ENCODE measurements at regions not wholly inside any gene's neighbourhood (a gene's known extent, or its start where the extent isn't known, plus 50 kb on each side); places are given as distances from the start of the nearest gene placed in this dataset.
"Not testable (repeated sequence)": the region's sequence is repeated elsewhere in the genome, so short reads cannot be mapped to it uniquely, and the experiment has no call there.

DNA sequence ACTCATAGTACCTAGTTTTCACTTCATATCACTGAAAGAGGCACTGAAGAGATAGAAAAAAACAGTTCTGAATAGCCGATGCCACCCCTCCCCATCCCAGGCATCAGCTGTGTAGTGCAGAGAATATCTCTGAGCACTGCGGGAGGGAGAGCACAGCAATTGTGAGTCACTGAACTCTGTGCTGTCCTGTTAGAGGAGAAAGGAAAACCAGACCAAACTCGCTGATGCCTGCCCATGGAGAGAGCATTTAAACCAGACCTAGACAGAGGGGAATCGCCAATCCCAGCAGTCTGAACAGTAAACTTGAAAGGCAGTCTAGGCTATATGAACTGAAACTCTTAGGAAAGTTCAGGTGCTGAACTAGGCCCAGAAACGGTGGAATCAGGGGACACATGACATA lies 120.1 kb upstream of the SLC30A5 start:
- DNase-seq (ENCODE audit: low spot score) = no peak

DNA sequence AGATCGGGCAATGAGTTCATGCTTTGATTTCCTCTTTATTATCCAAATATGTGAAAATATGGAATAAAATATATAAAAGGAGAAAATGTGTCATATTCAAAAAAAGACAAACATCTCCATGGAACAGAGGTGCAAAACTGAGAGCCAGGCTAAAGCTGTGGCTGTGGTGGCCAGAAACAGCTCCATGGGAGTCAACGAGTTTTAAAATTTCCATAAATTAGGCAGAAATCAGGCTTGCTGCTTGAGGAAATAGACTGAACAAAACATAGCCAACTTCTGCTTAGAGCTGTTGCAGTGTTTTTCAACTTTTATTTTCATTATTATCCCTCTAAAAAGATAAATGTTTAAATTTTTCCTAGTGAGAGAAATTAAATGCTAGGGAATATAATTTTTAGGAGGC lies 110.8 kb upstream of the SLC30A5 start:
- DNase-seq (ENCODE audit: low spot score) = no peak

DNA sequence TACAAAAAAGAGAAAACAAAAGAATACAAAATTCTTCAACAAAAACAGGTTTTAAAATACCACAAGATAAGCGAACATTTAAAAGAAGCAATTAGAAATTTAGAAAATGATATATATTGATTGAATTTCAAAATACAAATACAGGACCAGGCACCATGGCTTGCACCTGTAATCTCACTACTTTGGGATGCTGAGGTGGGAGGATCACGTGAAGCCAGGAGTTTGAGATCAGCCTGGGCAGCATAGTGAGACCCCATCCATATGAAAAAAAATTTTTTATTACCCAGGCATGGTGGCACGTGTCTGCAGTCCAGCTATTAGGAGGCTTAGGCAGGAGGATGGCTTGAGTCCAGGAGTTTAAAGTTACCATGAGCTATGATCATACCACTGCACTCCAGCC lies 109.9 kb upstream of the SLC30A5 start:
- no peak for DNase-seq (ENCODE audit: low spot score)

DNA sequence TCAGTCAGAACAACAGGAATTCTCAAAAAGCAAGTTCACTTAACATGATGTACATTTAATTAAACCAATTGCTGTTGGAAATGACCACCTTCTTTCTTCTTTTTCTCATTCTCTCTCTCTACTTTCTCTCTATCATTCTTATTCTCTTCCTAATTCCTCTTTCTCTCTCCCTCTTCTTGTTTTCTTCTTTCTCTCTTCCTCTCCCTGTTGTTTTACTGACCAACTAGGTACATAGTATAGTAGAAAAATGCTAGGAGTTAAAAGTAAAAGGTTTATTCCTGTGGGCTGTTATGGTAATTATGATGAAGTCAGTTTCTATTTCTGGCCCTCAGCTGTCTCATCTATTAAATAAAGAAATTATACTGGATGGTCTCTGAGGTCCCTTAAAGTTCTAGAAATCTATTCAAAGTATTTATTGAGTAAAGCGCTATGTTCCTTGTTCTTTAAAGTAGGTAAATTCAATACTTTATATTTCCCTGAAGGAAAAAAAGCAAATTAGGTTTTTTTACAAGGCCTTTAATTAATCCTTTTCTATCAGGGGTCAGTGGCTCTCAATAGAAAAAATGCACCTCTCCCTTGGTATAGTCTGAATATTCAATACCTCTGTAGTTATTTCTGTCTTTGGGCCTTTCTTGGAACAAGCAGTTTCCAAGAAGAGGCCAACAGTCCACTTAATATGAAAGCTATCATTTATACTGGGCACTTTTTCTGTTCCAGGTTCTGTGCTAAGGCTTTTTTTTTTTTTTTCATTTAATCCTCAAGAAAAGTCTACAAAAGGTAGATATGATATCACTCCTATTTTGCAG lies 102.3 kb upstream of the SLC30A5 start:
- no peak for DNase-seq (ENCODE audit: low spot score)

DNA sequence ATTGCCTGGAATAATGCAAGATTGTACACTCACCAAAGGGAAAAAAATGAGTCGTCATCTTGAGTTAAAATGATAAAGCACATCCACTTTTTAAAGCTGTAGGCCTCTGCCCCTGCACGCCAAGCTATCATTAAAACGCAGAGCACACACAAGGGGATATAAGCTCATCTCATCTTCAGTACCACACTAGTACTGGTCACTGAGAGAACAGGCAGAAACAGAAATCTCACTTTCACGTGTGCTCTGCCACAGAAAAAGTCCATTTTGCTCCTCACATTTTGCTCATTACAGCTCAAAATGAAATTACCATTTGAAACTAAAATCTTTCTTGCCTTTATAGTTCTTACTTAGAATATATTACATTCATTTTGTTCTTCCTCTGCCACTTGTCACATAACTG lies 99.2 kb upstream of the SLC30A5 start:
- DNase-seq (ENCODE audit: low spot score) = peak; percentile 64

DNA sequence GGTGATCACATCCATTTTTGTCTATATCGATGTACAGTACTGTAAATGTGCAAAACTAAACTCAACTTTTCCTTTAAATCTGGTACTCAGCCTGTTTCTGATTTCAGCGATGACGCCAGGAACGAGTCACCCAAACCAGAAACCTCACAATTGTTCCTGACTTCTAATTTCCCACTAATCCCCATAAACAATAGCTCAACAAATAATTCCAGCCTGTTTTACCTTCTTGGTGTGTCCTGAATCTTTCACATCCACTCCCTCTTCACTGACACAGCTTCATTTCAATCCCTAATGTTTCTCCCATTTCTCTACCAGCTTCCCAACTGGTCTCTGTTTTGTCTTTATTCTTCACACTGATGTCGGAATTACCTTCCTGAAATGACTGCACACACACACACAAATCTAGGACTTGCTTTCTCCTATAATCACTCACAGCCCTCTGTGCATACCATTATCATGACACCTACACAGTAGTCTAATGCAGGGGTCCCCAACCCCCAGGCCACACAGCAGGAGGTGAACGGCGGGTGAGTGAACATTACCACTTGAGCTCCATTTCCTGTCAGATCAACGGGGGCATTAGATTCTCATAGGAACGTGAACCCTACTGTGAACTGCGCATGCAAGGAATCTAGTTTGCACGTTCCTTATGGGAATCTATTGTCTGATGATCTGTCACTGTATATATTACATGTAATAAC lies 97.8 kb upstream of the SLC30A5 start:
- no peak for DNase-seq (ENCODE audit: low spot score)

DNA sequence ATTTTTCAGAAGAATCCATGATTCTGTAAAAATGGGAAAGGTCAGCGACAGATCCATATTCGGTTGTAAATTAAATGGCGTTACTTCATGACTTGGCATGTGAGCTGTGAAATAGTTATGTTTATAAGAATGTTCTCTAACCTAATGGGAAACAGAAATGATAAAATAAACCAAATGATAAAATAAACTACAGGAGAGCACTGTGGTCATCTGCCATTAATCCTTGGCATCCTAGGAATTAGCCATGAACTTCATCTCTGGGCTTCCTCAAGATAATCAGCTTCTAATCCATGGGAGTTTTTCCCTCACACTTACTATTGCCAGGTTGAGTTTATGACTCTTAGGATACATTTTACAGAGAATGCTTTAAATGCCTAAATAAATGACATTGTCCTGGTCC lies 94.6 kb upstream of the SLC30A5 start:
- no peak for DNase-seq (ENCODE audit: low spot score)

DNA sequence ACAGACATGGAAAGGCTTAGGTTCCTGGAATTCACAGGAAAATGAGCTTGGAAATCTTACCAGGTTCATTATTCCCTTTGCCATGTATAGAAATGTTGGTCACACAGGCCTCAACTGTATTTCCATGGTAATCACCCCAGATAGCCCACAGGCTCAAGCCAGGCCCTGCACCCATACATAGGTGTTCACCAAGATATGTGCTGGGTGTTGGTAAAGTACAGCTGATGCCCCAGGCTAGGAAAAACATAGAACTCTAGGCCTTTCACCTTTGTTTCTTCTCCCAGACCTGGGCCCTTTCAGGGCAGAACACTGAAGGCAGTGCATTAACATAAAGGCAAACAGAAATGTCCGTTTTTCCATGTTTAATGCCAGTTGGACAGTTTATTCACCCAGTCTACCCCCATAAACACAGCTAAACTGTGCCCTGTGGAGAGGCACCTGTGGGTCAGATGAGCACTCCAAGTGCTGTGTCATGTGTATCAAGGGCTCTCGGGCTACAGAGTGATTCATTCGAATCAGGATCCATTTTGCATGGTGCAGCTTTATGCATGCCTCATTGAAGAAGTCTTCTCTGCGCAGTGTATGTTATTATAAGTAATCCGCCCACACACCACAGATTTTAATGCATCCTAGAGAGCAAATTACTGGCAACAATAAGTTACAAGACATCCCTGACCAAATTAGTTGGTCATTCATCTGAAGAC lies 93.4 kb upstream of the SLC30A5 start:
- DNase-seq (ENCODE audit: low spot score) = no peak

DNA sequence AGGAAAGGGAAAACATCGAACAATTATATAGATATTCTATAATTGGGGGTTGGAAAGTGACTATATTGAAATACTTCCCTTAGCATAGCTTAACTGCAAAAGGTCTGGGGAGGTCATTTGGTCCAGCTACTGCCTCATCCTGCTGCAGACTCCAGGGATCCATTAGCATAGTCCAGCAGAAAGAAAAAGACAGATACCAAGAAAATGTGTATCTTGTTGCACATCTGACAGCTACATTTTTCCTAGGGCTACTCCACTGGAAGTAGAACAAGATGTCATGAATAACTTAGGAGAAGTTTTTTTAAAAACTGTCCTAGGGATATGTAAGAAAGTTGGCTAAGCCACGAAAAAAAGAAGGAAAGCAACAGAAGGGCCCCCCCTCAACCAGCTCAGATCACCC lies 92.9 kb upstream of the SLC30A5 start:
- no peak for DNase-seq (ENCODE audit: low spot score)

DNA sequence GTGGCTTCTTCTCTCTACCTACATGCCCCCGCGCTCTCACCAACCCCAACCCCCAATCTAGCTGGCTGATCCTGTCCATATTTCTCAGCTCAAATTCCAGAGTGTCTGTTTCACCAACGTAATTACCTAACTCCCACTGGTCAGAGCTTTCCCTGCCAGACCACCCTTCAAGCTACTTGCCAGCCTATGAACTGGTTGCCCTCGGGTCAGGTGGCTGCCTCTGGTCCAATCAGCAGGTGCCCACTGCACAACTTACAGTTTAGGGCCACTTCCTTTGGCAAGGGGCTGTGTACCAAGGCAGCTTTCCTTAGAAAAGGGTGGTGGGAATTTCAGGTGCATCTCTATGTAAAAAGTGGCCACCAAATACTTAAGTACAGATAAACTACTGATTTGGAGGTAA lies 92.2 kb upstream of the SLC30A5 start:
- no peak for DNase-seq (ENCODE audit: low spot score)

DNA sequence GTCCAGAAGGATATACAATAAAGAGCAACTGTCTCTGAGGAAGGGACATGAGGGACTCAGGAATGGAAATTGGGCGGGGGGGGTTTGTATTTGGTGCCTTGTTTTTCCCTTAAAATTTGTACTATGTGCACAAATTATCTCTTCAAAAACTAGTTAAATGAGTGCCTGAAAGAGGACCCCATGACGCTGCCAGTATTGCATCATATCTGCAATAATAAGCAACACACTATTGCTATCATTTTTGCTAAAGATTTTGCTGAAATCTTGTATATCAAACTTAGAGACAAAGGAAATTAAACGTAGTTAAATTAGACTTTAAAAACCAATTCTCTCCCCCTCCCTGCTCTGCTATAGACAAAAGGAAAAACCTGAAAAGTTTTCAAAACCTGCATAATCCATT lies 89.7 kb upstream of the SLC30A5 start:
- DNase-seq (ENCODE audit: low spot score) = no peak

DNA sequence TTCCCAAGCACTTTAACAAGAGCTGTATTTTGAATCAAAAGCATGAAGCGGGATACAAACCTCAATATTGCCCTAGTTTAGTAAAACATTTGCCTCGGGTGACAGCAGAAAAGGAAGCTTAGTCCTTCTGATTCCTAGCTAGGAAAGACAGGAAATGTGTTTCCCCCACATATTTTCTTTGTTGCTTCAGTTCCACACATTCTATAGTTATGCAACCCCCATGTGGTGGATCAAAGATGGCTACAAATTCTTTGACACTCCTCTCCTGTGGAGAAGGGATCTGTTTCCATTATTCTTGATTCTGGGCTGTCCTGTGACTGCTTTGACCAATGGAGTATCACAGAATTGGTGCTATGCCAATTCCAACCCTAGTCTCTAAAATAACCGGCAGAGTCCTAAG lies 89.1 kb upstream of the SLC30A5 start:
- DNase-seq (ENCODE audit: low spot score) = no peak

DNA sequence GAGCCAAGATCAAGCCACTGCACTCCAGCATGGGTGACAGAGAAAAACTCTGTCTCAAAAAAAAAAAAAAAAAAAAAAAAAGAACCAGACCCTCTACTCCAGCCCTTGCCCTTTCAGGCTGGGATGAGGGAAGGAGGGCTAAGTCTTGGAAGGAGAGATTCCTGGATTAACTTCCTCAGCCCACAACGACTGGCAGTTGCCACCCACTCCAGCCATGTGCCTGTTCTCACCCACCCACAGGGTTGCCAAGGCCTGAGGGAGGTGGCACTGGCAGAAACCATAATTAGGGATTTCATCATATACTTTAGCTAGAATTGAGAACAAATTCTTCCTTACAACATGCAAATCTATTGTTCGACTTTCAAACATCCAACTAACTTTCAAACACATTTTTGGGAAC lies 87.8 kb upstream of the SLC30A5 start:
- no peak for DNase-seq (ENCODE audit: low spot score)

DNA sequence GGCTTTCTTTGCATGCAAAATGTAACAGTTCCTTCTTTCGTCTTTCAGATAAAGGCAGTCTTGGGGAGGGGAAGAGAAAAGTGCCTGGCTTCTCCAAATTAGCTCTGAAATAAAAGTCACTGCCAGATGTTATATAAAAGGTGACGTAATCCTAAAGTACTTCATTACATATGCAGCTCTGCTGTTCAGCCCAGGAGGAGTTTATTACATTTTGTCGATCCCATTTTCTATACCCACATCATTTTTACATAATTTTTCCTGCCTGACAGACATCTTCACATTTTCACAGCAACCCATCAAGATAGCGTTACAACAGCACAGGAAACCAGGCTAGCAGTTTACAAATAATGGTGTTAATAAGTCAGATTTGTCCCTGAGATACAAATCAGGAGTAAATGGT lies 86.7 kb upstream of the SLC30A5 start:
- DNase-seq (ENCODE audit: low spot score) = no peak

DNA sequence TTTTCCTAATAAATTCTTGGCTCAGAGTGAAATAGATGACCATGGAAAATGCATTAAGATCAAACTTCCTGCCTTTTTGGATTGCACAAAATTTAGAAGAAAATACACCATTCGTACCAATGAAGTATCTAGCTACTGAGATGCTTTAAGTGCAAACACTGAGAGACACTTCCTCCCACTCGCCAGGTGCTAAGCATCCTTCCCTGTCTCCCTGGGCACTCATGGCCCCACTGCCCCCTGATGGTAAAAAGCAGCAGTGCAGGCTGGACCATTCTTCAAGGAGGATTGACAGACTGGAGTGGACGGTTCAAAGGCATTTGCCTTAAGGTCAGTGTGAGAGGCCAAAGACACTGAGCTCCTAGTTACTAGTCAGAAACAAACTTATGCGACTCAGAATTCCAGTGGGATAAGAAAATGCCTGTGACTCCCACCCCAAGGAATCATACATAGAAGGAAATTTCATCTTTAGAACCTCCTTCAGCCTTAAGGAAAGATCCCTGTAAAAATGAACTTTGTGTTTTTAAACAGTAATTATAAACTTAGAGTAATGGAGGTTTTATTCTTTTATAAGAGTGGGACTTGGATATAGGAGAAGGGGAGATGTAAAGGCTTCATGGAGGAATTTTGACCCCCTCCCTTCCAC lies 86.0 kb upstream of the SLC30A5 start:
- DNase-seq (ENCODE audit: low spot score) = peak; percentile 72

DNA sequence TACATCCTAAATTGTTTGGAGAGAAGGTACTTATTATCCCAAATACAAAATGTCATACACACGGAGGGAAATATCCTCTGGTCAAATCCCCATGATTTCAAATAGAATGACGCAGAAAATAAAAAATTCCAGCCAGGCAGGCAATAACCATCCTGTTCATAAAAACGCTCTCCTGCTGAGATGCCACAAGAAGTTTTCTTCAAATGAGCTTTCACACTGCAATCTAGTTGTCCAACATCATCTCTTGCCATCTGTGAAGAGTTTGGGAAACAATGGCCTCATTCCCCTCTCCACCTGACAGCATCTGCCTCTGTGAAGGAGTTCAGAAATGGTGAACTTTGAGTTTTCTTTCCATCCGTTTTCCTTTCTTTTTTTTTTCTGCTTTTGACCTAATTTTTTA lies 83.3 kb upstream of the SLC30A5 start:
- DNase-seq (ENCODE audit: low spot score) = no peak

DNA sequence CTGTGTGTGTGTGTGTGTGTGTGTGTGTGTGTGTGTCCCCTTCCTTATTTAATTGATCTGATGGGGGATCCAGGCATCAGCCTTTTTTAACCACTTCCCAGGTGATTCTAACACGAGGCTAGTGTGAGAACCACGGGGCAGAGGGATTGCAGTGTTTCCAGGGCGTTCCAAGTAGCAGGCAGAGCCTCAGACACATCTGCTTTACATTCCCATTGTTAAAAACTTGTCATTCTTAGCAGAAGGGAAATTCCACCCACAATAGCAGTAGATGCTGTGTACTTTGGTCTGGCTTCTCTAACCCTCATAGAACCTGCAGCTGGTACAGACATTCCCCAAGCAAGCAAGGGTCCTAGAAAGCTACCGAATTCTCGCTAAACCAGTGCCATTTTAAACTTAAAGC lies 81.9 kb upstream of the SLC30A5 start:
- no peak for DNase-seq (ENCODE audit: low spot score)

DNA sequence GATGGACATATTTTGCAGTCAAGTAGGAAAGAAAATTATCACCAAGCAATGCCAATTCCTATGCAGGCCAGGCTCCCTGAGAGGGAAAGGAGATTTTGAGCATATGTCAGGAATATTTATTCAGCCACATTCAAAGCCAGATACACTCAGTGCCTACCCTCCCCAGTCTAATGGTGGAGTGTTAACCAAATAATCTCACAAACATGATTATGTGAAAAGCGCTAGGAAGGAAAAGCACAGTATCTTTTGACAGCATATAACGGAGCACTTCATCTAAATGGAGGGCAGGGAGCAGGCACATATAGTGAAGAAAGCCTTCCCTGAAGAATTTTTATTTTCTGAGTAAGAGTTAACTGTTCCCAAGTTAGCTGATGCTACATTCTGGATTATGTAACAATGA lies 80.3 kb upstream of the SLC30A5 start:
- DNase-seq (ENCODE audit: low spot score) = no peak

DNA sequence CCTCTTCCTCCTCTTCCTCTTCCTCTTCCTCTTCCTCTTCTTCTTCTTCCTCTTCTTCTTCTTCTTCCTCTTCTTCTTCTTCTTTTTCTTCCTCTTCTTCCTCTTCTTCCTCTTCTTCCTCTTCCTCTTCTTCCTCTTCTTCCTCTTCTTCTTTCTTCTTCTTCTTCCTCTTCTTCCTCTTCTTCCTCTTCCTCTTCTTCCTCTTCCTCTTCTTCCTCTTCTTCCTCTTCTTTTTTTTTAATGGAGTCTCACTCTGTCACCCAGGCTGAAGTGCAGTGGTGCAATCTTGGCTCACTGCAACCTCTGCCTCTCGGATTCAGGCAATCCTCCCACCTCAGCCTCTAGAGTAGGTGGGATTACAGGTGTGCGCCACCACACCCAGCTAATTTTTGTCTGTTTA lies 79.8 kb upstream of the SLC30A5 start:
- not testable (repeated sequence) for DNase-seq (ENCODE audit: low spot score)

DNA sequence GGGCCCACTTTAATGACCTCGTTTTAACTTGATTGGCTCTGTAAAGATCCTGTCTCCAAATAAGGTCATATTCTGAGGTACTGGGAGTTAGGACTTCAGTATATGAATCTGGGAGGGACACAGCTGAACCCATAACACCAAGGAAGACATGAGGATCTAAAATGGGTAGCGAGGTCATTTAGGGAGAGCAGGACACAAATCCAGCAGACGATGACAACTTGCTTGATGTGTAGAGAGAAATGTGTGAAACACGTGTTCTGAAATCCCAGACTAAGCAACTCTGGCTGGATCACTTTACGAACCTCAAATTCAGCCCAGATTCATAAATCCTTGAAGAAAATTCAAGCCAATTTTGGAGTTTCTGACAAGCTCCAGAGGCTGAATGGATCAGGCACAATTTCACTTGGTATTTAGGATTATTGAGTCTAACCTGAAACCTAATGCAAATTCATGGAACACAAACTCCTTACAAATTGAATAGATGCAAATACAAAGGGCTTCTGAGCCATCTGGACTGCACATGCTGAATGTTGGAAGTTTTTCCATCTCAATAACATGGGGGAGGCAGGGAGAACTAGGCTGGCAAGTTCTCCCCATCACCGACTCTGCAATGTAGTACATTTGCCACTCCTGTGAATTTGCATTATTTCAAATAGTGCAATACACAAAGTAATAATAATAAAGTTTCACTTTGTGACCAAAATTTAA lies 74.0 kb upstream of the SLC30A5 start:
- DNase-seq (ENCODE audit: low spot score) = no peak

DNA sequence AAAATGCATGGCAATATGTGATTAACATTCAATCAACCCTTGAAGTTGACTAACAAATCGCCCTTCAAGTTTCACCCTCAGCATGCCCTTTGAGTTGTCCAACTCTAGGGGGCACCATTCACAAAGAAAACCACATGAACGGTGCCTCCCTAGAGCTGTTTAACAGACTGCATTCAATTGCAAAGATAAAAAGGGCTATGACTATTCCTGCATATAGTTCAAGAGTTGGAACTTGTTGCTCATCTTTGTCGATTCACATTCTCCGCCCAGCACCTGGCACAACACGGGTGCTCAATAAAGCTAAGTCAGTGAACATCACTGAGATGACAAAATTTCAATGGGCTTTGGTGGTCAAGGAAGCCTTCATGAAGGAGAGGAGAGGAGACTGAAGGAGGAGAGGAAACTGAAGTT lies 69.6 kb upstream of the SLC30A5 start:
- DNase-seq (ENCODE audit: low spot score) = peak; percentile 50

DNA sequence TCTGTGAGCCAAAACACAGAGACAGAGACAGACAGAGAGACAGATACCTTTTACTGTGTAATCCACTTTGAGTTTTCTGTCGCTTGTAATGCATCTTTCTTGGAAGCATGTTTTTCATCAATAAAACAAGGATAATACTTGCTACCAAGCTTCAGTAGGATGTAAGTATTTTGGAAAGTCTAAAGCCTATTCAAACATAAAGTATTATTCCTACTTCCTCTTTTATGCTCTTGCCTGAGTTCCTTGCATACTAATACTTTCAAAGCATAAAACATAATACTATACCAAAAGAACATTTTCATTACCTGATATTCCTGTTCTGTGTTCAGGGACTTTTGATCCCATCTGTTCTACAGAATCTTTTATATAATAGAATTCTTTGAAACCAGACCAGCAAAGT lies 64.5 kb upstream of the SLC30A5 start:
- no peak for DNase-seq (ENCODE audit: low spot score)

All from activated CD4-positive, alpha-beta T cell treated with anti-CD3 and anti-CD28 coated beads, Interleukin-2, Interleukin-4, amounts not matched to agents 100 ng/mL and 50 ng/mL, durations not matched to agents 16 hours and 8 hours (primary cell).